ENCODE measurements at regions not wholly inside any gene's neighbourhood (a gene's known extent, or its start where the extent isn't known, plus 50 kb on each side); places are given as distances from the start of the nearest gene placed in this dataset.
A peak's percentile ranks its signal among the peaks of the same experiment; 100 is the strongest.

DNA sequence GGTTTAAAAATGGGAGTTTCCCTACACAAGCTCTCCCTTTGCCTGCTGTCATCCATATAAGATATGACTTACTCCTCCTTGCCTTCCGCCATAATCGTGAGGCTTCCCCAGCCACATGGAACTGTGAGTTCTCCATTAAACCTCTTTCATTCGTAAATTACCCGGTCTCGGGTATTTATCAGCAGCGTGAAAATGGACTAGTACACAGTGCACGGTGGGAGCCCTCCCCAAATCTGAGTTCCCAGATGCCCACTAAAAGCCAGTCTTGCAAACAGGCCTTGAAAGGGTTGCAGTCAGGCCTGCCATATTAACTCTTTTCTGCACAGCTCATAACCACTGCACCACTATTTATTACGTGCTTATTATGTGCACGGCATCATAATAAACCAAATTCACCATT, 400.9 kb downstream of the PRDM2 start:
- DNase-seq (ENCODE audit: low read depth): no peak

DNA sequence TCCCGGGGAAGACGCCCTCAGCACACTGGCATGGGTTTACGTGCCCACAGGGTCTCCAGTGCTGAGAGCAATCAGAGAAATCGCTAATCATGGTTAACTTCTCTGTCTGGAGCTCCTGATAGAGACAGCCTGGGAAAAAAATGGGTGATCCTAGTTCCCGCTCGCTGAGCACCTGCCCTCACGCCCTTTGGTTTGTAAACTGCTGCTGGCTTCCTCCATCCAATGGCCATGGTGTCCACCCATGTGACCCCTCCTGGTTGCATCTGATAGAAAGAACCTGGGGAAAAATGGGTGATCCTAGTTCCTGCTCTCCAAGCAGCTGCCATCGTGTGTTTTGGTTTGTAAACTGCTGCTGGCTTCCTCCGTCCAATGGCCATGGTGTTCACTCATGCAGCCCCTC, 402.2 kb downstream of the PRDM2 start:
- no peak for DNase-seq (ENCODE audit: low read depth)

DNA sequence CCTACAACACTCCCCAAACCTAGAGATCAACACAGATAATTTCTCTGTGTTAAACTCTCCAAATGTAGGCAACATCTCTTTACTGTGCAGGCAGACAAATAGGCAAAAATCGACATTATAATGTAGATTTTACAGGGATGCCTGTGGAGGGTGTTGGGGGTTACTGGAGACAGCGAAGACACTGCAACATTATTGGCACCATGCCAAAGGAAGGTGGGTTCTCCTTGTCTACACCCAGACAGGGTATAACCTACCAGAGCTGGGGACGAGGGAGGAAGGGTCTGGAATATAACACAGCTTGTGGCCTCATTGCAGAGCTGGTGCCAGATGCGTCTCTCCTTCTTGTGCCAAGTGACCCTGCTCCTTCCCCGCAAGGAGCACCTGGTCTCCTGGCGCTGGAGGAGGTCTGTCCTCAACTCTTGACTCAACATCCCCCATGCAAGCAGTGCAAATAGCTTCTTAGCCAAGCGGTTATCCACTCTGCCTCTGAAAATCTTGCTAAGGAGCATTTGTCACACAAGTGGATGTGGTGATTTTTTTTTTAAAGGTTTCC, 404.0 kb downstream of the PRDM2 start:
- DNase-seq (ENCODE audit: low read depth): no peak

DNA sequence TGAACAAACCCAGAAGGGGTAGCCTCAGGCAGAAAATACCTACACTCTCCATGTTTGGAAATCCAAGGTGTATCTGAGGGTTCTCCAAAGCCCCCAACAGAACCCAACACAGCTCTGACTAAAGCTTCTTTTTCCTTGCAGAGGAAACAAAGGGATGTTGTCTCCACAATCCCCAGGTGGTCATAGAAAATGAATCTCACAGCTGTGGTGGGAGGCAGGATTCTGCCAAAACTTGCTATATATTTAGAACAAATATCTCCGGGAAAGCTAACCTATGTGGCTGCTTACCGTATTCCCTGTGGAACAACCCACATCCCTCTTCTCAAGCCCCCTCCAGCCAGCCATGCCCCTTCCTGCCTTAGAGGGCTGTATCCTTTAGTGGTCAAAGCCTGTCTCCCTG, 406.1 kb downstream of the PRDM2 start:
- peak; percentile 25 for DNase-seq (ENCODE audit: low read depth)

DNA sequence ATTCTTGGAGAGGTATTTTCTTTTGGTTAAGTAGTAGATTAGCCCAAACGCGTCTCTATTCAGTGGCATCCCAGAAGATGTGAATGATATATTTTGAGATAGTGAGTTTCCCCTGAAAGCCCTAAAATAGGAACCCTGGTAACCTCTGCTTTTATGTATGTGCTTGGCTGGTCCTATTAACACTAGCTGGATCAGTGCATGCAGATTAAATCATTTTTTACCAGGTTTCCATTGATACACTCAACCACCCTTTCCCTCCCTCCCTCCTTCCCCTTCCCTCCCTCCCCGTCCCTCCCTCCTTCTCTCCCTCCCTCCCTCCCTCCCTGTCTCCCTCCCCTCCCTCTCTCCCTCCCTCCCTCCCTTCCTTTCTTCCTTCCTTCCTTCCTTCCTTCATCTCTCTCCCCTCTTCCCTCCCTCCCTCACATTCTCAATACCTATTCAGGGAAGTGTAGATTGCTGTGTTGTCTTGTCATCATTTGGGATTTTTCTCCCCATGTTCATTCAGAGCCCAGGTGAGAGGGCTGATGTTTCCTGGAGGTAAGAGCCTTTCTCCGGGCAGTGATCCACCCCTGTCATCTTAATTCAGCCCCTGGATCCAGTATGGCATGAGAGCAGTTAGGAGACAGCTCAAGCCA, 406.8 kb downstream of the PRDM2 start:
- DNase-seq (ENCODE audit: low read depth): no peak

DNA sequence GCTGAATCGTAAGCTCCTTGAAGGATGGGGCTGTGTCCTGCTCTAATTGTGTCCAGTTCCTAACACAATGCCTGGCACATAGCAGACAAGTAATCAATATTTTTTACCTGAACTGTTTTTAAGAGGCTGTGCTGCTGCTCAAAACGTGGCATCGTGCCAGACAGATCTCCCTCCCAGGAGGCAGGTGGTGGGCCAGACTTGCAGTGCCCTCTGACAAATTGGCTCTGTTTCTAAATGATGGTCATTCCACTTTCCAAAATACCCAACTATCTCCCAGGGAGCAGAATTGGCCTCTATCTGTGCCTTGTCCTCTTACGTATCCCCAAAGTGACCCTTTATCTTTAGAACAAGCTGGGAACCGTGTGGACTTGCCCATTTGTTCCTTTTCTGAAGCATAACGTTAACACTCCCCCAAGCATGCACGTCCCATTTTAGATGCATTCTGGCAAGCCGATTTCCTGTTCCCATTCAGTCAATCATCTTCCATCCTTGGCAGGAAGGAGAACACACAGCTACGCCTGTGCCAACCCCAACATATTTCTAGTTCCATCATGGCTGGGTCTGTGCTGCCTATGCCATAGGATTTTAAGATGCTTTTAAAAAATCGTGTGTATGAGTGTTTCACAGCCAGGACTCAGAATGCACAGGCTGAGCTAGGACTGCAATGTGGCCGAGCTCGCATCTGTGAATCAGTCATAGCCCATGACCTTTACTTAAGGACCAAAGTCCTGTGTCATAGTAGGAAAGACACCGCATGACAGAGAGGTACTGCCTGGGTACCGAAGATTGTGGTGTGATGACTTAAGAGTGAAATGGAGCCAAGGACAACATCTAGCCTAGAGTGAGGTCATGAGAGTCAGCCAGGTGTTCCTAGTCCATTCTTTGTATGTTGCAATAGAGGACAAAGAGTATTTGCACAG, 408.6 kb downstream of the PRDM2 start:
- no peak for DNase-seq (ENCODE audit: low read depth)

DNA sequence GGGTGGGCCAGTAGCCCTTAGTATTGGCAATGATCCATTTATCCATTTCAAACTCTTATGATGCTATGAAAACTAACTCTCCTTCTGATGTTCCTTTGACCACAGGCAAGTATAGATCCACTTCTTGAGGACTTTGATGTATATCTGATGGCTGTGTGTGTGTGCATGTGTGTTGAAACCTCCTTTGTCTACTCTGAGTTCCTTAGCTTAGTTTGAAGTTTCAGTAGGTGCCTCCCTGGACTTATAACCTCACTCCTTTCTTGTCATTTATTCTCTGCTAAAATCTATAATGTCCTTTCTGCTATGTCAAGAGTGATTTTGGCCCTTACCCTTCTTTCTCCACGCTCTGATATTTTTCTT, 409.3 kb downstream of the PRDM2 start:
- no peak for DNase-seq (ENCODE audit: low read depth)

DNA sequence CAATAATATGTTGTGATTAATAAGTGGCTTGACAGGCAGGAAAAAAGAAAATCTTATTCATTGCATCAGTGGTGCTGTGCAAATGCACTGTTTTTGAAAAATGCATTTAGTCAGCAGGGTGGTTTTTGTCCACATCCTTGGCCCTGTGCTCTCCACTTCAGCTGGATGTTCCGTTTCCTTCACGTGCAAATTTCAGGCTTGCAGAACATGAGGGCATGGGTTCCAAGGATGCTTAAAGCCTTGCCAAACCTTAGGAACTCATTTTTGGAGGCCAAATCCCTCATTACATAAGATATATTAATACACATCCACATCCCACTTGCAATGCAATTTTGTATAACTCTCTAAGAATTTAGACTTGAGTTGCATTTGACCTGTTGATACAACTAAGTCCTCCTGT, 410.1 kb downstream of the PRDM2 start:
- DNase-seq (ENCODE audit: low read depth): no peak

DNA sequence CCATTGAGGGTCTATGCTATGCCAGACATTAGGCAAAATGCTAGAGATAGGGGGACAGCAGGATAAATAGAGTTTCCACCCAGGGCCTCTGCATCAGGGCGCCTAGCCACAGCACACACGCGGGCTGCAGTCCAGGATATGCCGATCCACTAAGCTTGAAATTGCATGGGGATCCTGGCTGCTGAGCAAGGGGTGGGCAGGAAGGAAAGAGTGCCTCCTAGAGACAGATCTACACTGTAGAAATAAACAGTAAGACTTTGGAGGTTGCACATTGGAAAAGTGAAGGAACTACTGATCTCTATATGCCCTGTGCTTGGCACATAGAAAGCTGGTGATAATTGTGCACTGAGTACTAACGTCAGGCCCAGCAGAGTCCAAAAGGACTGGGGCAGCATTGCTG, 411.1 kb downstream of the PRDM2 start:
- no peak for DNase-seq (ENCODE audit: low read depth)

DNA sequence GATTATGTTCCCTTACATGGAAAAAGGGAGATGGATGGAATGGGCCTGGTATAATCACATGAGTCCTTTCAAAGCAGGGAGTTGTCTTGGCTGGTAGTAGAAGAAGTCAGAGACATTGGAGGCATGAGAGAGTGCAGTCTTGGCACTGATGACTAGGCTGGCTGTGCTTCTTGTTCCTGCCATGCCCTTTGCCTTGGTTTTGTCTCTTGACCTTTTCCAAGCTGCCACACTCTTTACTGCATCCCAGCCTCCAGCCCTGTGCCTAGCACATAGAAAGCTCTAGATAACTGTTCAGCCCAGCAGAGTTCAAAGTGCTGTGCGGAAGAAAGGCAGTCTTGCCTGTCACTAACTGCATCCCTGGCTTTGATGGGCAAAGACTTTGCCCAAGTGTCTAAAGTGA, 412.6 kb downstream of the PRDM2 start:
- DNase-seq (ENCODE audit: low read depth): no peak

DNA sequence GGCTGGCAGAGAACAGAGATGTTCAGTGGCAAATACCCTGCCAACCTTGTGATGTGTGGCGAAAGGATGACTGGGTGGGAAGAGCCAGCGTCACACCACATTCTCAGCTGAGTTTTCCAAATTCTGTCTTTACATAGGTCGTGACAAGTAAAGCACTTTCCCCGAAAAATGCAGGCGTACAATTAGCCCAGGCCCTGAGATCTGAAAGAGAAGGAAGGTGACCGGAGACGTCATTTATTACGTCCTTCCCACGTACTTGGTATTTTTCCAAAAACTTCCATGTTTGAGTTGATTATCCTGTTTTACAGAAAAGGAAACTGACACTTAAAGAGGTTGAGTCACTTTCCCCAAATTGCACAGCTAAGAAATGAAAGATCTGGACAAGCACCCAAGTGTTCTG, 413.3 kb downstream of the PRDM2 start:
- DNase-seq (ENCODE audit: low read depth): no peak

DNA sequence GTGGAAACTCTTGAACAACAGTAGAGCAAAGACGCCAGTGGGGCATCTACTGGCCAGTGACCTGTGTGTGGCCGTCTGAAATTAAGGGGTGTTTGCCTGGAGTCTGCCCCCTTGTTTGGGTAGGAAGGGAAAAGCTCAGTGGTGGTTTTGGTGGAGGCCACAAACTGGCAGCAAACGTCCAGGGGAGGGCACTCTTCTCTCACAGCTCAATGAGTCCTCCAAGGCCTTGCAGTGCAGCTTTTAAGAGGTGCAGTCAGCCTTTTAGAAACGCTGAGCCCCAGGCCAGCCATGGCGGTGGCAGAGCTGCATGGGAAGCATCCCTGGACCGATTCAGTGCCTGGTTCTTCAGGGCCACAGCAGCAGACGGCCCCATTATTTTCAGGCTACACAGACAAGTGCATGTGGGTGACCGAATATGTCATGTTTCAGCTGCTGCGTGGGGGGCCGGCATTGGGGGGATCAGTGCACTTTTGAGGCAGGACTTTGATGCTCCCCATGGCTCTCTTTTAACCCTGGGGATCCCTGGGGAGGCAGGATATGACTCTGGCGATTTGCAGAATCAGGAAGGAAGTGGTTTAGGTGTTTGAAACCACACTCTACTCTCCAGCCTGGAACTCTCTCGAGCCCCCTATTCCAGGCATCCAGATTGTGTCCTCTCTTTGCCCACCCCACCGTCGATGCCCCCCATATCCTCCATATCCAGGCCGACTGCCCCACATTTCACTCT, 414.0 kb downstream of the PRDM2 start:
- peak; percentile 22 for DNase-seq (ENCODE audit: low read depth)

DNA sequence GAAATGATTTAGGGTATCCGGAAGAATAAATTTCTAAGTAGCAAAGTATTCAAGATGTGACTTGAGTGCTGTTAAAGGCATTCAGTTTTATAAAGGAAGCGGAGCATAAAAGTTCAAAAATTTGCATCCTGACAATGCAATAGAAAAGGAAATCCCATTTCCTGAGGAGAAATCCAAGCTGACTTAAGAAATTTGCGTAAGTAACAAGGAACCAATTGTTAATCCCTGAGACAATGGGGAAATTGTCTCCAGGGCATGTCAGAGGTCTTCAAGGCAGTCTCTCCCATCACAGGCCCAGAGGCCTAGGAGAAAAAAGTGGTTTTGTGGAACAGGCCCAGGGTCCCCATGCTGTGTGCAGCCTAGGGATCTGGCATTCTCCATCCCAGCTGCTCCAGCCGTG, 416.0 kb downstream of the PRDM2 start:
- no peak for DNase-seq (ENCODE audit: low read depth)

DNA sequence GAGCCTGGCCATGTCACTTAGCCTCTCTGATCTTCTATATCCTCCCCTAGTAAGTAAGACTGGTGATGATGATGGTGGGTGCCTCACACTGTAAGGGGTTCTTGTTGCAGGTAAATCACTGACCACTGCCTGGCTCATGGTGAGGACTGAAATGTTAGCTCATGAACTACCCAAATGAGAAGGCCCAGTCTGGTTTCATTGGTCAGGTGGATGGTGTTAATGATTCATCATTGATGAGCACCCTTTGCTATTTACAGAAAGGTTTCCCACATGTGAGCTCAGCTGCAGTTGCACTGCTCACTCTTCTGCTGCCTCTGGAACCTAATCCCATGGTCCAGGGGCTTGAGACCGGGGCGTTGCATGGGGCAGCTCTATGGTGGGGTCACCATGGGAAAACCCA, 417.7 kb downstream of the PRDM2 start:
- DNase-seq (ENCODE audit: low read depth): no peak

DNA sequence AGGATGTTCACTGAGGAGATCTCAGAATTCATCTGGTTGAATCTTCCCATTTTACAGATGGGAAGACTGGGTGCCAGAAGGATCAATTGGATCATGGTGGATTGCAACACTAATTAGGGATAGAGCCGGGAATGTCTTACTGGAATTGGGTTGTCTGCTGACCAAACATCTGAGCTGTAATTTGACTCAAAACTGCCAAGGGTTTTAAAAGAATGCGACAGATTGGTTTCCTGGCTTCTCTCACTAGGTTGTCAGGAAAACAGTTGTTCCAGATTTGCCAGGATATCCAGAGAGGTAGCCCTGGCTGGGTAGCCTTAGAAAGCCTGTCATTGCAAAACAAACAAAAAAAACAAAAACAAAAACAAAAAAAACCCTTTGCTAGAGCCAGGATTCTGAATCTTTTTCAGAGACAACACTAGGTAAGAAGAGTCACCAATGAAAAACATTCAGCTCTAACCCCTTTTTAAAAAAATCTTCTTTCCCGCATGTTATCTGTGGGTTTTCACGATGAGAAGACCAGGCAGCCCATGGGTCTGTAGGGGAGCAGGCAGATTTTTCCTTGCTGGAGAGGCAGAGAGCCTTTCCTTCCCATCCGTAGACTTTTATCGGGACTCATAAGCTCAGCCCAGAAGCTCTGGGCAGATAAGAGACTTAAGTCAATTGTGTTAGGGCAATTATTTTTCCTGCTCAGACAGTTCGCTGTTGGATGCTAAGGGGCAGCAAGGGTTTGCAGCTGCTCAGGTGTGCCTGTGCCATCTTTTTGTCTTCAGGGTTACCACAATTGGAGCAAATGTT, 418.9 kb downstream of the PRDM2 start:
- DNase-seq (ENCODE audit: low read depth): no peak

DNA sequence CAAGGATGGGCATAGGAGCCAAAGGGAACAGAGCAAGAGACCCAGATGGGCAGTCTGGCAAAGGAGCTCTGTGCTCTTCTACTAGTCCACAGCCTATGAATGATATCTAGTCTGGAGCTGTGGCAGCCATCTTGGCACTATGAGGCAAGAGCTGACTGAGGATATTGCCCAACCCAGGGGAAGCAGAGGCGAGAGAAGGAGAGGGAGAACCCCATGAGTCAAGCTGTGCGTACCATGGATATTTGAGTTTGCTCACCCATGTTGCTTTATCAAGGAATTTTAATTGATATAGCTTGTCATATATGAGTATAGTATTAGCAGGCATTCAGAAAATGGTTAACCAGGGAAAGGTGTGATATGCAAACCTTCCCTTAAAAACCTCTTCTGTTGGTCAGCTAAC, 420.9 kb downstream of the PRDM2 start:
- no peak for DNase-seq (ENCODE audit: low read depth)

DNA sequence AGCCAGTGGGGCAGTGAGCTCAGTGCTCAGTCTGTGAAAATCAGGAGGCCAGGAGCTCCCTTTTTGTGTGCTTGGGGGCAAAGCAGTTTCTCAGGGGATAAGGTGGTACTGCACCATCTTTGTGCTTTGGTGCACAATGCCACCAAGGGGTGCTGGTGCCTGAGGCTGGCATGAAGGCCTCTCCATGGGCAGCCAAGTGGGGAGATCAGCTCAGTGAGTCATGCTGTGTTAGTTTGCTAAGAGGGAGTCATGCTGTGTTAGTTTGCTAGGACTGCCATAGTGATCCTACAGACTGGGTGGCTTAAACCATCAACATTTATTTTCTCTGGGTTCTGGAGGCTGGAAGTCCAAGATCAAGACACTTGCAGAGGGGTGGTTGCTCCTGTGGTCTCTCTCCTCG, 428.1 kb downstream of the PRDM2 start:
- DNase-seq (ENCODE audit: low read depth): no peak

DNA sequence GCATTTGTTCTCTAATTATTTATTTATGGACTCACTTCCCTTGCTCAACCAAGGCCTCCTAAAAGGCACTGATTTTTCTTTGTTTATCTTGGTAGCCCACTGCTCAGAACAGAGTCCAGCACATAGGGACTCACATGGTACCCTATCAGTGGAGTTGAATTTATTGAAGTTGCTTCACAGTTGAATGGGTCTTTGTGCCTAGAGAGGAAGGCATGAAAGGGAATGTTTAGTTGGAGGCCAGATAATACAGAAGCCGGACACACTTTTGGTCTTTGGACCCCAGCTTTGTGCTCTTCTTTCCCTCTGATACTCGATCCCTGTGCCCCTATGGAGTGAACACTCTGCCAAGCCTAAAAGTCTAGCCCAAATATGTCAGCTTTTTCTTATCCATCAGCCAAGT, 429.0 kb downstream of the PRDM2 start:
- no peak for DNase-seq (ENCODE audit: low read depth)

DNA sequence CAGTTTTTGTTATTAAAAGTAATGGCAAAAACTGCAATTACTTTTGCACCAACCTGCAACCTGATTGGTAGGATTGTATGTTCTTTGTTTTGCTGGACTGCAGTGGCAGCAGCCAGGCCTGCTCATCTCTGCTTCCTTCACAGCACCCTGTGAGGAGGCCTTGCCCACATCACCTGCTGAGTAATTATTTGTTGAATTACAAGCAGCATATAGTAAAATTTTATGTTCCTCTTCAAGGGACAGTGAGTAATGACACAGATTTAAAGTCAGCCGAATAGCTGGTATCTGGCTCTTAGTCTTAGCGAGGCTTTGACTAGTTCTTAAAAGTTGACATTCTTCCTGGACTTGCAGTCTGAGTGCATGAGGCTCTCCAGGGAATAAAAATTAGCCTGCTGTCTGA, 435.1 kb downstream of the PRDM2 start:
- no peak for DNase-seq (ENCODE audit: low read depth)

DNA sequence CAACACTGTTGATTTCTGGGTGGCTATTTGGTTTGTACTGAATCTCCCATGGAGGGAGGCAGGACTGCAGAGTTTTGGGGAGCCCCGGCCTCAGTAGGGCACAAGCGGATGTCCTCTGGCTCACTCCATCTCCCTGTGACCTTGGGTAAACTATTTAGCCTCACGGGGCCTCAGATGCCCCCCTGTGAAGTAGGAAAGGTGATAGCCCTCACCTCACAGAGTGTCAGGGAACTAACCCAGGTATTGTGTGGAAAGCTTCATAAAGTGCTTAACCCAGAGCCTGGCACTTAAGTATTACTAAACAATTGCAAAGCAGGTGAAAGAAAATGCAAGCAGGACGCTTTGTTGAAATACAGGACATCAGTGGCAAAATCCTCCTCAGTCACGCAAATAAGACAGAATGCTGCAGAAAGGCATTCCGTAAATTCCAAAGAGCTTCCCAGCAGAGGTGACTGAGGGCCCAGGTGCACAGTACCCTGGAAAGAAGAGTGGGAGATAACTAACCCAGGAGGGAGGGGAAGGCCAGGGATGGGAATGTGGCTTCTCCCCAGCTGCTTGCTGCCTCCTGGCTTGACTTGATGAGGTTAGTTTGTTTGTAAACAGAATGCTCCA, 436.3 kb downstream of the PRDM2 start:
- DNase-seq (ENCODE audit: low read depth): no peak

DNA sequence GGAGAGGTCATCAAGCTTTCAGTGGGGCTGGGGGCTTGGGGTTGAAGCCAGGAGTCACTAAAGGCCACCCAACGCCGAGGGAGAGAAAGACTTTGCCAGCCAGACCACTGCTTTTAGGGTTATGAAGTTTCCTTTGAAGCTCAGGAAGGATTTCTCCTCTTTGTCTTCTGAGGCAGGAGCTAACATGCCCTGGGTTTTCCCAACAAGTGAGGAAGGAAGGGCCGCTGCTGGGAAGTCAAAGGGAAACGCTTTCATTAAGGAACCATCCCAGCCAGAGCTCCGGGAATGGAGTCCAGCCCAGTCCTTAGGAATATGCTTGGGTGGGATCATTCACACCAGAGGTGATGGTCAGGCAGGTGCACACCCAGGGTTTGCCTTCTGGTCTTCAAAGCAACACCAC, 436.9 kb downstream of the PRDM2 start:
- DNase-seq (ENCODE audit: low read depth): no peak
